GM18951 (cell line): ENCODE measurements at regions not wholly inside any gene's neighbourhood (a gene's known extent, or its start where the extent isn't known, plus 50 kb on each side); places are given as distances from the start of the nearest gene placed in this dataset.

ENCODE experiments used
- POLR2A ChIP-seq: IDR thresholded peaks from 4 replicates; pipeline ENCODE4 v1.6.1; 2011; ENCODE audit warnings: mild to moderate bottlenecking; ENCODE audit not compliant: insufficient read length, insufficient read depth; ENCODE audit errors: extremely low read depth
- in situ Hi-C: fragments of 300-500 bp; cut with MboI; formaldehyde crosslinking; loops from one replicate; pipeline ENCODE4 v1.12.0; 2022; ENCODE audit warnings: low sequenced_read_pairs, mixed read lengths, inconsistent platforms; ENCODE audit not compliant: unreplicated experiment

DNA sequence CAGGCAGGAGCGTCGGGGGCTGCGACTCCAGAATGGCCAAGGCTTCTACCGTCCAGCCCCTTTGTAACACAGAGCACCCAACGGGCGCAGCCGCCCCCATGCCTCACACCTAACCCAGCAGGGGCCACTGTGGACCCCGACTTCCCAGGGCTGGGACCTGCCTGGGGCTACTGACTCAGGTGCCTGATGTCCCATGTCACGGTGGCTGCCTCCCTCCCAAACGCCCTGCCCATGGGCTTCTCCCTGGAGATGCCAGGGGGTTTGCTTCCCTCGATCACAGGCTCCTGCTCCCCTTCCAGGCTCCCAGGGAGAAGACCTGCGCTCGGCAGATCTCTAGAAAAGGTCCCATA lies 84.0 kb downstream of the MYEOV start:
- in situ Hi-C loops: no loop called here
- no peak for TF ChIP-seq POLR2A

DNA sequence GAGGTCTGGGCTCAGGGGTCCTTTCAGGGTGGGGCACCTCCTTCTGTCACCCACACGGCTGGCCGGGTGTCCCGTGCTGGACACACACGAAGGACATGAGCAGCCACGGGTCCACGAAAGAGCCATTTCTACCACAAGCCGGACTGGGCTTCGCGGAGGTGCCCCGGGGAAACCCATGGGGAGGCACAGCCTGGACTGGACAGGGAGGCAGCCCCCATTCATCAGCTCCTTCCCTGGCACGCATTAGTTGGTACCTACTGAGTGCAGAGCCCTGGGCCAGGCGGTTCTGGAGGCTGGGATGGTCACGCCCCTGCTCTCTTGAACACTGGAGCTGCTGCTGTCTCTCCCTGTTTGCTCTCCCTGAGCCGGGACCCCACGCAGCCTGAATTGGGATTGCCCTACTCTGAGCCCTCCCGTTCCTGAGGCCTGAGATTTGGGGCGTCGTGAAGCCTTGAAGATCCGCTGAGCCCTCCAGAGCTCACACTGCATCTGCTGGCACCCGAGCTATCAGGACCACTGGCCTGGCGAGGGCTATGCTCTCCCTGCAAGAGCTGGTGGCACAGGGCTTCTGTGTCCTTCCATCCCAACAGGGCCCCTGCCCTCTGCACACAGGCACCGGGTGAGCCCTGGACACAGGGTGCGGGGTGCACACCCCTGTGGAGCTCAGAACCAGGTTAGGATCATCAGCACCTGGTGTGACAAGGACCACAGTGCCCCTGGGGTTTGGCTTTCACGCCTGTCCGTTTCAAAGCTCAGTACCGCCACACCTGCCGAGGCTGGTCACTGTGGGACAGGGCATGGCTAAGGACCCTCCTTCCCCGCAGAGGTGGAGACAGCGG lies 84.6 kb downstream of the MYEOV start:
- in situ Hi-C loops: no loop called here
- no peak for TF ChIP-seq POLR2A

DNA sequence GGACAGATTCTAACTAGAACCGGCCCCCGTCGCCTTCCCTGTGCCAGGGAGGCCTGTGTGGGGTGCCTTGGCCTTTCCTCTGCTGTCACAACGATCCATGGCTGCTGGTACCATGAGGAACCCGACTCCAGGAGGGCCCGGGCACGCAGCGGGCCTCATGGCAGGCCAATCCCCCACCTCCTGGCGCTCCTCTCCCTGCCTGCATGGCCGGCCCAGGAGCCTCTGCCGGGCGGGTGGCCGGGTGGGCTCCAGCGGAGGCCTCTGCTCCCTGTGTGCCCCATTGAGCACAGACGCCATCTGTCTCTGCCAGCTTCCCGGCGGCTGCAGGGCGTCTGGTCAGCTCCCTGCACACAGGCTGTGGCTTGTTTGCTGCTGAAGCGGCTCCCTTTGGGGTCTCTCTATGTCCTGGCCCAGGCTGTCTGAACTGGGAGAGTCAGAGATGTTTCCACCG lies 86.5 kb downstream of the MYEOV start:
- no peak for TF ChIP-seq POLR2A
- in situ Hi-C loops: no loop called here

DNA sequence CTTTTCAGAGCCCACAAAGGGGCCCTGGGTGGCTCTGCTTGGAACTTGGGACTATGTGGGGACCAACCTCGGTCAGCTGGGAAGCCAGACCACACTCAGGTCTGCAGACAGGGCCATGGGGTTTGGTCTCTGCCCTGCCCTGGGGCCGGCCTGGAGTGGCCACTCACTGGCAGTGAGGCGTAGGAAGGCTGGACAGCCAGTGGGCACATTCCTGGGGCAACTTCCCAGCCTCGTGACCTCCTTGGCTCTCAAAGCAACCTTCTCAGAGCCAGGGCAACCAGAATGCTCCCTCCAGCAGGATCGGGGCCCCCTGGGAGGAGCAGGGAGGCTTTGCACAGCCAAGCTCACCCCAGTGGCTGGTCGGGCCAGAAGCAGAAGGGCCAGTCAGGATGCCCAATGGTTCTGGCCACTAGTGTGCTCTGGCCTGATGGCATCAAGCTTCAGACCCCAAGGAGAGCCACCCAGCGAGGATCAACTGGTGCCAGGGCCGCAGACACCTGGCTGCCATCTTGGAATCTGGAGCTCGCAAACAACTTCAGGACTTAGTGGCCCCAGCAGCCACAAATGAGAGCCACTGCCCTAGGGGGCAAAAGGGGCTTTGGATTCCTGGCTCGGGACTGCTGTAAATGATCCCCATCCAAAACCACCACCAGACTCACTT lies 87.1 kb downstream of the MYEOV start:
- in situ Hi-C loops: no loop called here

DNA sequence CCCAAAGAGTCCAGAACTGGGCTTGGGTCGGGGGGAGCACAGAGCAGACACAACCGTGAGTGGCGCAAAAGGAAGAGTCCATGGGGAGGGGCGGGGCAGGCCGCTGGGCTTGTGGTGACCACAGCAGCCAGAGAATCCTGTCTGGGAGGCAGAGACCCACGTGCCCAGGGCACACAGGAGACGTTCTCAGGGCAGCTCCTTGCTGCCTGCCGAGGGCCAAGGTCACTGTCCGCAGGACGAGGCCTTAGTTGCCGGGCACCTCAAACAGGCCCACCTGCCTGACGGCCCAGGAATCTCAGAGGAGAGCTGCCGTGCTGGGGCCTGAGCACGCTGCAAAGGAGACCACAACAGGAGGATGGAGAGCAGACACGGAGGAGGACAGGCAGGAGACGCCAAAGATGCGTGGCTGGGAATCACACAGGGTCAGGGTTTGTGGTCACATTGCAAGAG lies 87.8 kb downstream of the MYEOV start:
- TF ChIP-seq POLR2A: no peak
- in situ Hi-C loops: no loop called here

More for the DNA sequence above, 87.1 kb downstream of the MYEOV start:
- no peak for TF ChIP-seq POLR2A

DNA sequence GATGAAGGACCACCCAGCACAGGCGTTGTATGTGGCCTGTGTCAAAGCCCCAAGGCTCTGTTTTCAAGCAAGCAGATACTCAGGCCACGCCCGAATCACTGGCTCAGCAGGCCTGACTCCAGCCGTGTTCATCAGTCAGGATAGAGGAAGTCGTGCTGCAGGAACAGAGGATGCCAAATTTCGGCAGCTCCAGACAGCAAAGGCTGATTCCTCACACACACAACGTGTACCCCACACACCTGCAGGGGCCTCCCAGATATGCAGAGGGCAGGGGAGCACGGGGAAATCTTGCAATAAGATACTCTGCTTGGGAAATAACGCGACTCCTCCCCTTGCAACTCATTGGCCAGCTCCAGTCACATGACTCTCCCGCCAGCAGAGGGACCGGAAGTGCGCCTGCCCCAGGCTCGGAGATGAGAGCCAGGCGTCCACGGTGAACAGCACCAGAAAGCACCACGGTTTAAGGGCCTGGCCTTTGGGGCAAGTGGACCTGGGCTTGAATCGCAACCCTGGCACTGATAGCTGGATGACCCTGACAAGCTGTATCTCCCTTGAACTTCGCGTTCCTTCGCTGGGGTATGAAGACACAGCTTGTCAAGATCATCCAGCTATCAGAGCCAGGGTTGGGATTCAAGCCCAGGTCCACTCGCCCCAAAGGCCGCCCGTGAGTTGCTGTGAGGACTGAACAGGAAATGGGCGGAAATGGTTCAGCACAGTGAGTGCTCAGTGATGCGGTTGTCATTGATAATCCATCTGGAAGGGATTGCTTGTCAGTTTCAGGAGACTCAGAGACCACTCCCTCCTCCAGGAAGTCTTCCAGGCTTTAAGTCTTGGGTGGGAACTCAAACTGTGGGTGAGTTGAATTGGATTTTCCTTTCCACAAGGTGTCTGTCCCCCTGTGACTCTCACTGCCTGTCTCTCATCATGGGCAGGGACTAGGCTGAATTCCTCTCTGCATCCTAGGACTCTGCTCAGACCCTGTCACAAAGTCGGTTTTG lies 88.5 kb downstream of the MYEOV start:
- in situ Hi-C loops: no loop called here
- peak; percentile 36 for TF ChIP-seq POLR2A

DNA sequence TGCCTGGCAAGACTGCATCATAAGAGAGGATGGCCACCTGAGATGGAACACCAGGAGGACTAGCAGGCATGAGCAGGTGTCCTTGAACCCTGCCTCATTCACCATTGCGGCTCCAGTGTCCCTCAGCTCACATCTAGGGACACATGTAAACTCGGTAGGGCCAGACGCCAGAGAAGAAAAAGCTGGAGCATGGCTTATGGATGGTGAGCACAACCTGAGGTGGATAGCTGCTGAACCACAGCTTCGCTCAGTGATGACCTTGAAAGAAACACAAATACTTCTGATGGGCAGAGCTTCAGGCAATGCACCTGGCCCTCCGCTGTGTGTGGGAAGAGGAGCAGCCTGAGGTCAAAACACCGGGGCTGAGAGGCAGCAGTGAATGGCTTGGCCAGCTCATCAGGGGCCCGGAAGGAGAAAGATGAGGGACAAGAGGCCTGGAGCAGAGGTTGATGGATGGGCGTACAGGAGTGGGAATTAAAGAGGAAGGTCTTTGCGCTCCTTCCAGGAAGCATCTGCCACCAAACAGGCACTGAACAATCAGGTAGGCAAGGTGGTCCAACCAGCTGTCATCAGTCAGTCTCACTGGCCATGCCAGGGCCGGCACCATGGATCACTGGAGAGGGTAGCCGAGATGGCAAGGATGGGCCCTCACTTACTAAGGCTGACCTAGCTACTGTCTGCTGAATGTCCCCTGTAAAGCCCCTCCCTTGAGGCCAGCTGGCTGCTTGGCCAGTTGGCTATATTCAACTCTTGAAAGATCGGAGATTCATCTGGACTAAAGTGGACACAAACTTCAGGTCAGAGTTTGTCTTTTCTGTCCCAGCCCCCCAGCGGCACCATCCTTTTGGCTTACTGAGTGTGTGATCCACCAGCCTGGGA lies 89.7 kb downstream of the MYEOV start:
- in situ Hi-C loops: no loop called here
- no peak for TF ChIP-seq POLR2A

DNA sequence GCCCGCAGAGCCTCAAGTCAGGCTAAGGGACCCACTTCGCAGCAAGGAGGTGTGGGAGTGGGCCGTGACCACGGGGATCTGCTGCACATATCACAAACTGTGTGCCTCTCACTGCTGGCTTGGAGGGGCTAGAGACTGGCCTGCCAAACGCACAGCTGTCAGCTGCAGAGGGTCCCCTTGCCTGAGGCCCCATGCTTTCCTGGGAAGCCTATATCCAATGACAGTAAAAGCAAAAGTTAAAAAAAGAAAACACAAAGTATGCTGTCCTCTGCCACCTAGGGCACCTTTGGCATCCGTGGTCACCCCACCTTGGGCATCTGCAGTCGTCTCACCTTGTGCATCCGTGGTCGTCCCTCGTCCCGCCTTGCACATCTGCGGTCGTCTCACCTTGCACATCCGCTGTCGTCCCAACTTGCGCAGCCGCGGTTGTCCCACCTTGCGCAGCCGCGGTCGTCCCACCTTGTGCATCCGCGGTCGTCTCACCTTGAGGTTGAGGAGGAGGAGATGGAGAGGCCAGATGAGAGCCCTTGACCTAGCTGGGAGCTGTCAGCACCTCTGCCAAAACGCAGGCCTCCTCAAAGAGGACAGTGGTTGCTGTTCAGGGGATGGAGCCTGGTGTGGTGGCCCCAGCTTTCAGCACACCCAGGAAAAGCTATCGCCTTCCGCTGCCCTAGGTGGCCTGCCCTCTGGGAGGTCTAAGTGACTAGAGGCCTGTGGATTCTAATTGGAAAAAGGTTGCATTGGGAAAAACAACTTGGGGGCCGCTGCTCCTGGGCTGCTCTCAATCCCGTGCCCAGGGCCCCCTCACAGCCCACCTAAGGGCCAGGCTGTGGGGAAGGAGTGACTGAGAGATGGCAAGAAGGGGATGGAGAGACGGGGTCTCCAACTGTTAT lies 90.5 kb downstream of the MYEOV start:
- no peak for TF ChIP-seq POLR2A
- in situ Hi-C loops: no loop called here

DNA sequence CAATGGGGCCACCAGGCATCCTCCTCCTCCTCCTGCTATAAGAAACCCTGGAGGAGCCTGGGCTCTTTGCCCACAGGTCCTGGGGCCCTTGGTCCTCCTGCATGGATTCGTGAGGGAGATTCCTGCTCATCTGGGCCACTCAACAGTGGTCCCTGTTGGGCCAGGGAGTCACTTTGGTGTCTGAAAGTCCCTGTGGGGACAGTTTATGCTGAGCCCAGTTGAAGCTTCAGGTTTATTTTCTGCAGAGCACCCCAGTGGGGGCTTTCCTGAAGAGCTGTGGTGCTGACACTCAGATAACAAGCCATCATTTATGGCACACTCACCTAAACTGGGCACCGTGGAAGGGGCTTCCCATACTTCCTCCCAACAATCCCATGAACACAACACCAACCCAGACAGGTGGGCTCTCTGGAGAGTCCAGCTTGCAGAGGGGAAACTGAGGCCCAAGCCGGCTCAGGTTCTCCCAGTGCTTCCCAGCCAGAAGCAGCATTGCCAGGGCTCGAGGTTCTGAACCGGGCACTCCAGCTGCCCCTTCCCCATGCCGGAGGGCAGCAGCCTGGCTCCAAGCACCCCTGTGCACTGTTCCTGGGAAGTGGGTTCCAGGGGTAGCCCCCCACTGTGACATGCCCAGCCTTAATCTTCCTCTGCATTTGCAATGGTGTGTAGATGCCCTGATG lies 91.3 kb downstream of the MYEOV start:
- in situ Hi-C loops: no loop called here
- no peak for TF ChIP-seq POLR2A

DNA sequence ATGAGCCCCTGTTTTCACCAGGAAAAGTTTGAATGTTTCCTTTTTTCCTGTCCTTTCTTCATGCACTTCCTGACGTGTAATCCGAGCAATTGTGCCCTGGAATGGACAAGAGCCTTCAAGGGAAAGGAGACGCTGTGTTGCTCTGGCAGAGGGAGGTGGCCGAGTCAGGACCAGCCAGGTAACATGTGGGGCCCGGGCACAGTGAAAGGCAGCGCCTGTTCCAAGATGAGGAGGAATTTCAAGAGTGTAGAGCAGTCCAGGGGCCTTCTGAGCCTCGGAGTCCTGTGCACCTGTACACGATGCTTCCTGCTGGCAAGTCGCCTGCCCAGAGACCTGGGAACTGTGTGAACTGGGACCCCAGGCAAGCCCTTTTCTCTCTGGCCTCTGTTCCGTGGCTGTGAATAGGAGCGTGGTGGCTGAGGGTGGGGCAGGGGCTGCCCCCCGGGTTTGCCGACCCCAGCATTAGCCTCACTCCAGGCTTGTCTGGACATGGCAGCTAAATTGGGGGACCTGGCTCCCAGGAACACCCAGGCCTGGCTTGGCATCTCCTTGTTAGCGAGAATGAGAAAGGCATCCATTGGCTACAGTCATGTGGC lies 92.0 kb downstream of the MYEOV start:
- in situ Hi-C loops: no loop called here
- no peak for TF ChIP-seq POLR2A

DNA sequence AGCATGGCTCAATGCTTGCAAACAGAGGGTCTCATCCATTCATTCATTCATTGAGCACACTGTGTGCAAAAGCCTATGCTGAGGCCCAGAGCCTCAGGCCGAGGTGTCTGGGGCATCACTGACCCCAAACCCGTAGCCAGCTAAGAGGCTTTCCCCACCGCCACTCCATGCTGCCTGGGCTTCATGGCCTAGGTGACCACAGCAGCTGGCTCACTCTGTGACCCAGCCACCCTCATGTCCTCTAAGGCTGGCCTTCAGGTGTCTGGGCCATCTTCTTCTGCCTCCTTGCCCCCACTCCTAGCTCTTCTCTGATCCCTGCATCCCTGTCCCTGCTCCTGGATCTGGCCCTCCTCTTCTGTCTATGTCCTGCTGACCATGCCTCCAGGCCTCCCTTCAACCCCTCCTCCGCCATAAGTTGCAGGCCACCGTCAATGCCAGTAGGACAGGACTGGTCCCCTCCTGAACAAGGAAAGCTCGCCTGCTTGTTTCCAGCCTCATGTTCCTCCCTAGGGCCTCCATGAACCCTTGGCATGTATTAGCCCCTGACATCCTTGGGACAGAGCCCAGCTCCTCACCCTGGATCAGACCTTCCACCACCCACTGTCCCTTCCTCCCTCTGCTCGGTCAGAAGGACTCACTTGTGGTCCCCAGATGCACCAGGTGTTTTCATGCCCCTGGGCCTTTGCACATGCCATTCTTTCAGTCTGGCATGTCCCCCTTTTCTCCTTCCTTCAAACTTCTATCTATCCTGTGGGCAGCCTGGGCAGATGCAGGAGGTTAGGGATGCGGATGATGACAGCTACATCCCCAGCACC lies 92.8 kb downstream of the MYEOV start:
- TF ChIP-seq POLR2A: no peak

More for the DNA sequence above, 92.8 kb downstream of the MYEOV start:
- in situ Hi-C loops: no loop called here
